ENCODE measurements at regions not wholly inside any gene's neighbourhood (a gene's known extent, or its start where the extent isn't known, plus 50 kb on each side); places are given as distances from the start of the nearest gene placed in this dataset.

GRCh38 chr6:148193063-148193680 is 149.5 kb upstream of the SASH1 start:
- H3K9ac ChIP-seq (ENCODE audit: low read length) = no peak overlapping the region
- FAIRE-seq (no peak), DNase-seq (ENCODE audit: low read depth) (peak; percentile 78)
- Mint-ChIP-seq H3K4me1 (ENCODE audit: low read depth, unreplicated experiment) (peaks cover 11% of the 10 kb centered on the region), H3K4me3 (ENCODE audit: unreplicated experiment) (no peak overlapping the region), H3K27ac (ENCODE audit: unreplicated experiment) (no peak overlapping the region), H3K36me3 (ENCODE audit: low read depth, unreplicated experiment) (no peaks in the 10 kb centered on the region), H3K9me3 (ENCODE audit: unreplicated experiment) (peaks cover 2% of the 10 kb centered on the region), H3K27me3 (ENCODE audit: low read depth, unreplicated experiment) (peaks cover 12% of the 10 kb centered on the region)
- no peaks in the 10 kb centered on the region for H4K20me1 ChIP-seq (ENCODE audit: insufficient read depth, low read length)
- no peaks in the 10 kb centered on the region for H3K4me1 ChIP-seq (ENCODE audit: insufficient read depth, low read length)
- no peak overlapping the region for H3K4me3 ChIP-seq (ENCODE audit: insufficient read depth, low read depth, low read length)
- H3K27ac ChIP-seq (ENCODE audit: low read depth, low read length) = peak overlapping the region; percentile 42
- no peaks in the 10 kb centered on the region for H3K27me3 ChIP-seq (ENCODE audit: insufficient read depth, low read length)
- H3K9me3 ChIP-seq (ENCODE audit: insufficient read depth, low read depth, low read length) = no peaks in the 10 kb centered on the region
- TF ChIP-seq EZH2 (IDR thresholded peaks at IDR 0.05; ENCODE audit: insufficient read depth, low read length) (no peak), CTCF (IDR thresholded peaks at IDR 0.05; ENCODE audit: insufficient read depth, low read depth, low read length) (no peak)
- no peaks in the 10 kb centered on the region for H3K36me3 ChIP-seq (ENCODE audit: insufficient read depth, low read length)
- H2AFZ ChIP-seq (ENCODE audit: low read depth, low read length) = no peak overlapping the region
- no peaks in the 10 kb centered on the region for H3K79me2 ChIP-seq (ENCODE audit: insufficient read depth, low read length)
- H3K4me2 ChIP-seq (ENCODE audit: low read length) = peak overlapping the region; percentile 63

GRCh38 chr6:148195511-148195910 is 147.1 kb upstream of the SASH1 start:
- Histone ChIP-seq H3K9ac (ENCODE audit: low read length) (no peak overlapping the region), H3K4me1 (ENCODE audit: insufficient read depth, low read length) (no peaks in the 10 kb centered on the region), H4K20me1 (ENCODE audit: insufficient read depth, low read length) (no peaks in the 10 kb centered on the region), H3K36me3 (ENCODE audit: insufficient read depth, low read length) (no peaks in the 10 kb centered on the region), H3K9me3 (ENCODE audit: insufficient read depth, low read depth, low read length) (no peaks in the 10 kb centered on the region), H3K27me3 (ENCODE audit: insufficient read depth, low read length) (no peaks in the 10 kb centered on the region), H3K27ac (ENCODE audit: low read depth, low read length) (no peak overlapping the region), H3K4me2 (ENCODE audit: low read length) (no peak overlapping the region), H2AFZ (ENCODE audit: low read depth, low read length) (no peak overlapping the region), H3K79me2 (ENCODE audit: insufficient read depth, low read length) (no peaks in the 10 kb centered on the region), H3K4me3 (ENCODE audit: insufficient read depth, low read depth, low read length) (no peak overlapping the region)
- Mint-ChIP-seq H3K4me1 (ENCODE audit: low read depth, unreplicated experiment) (peaks cover 11% of the 10 kb centered on the region), H3K27ac (ENCODE audit: unreplicated experiment) (no peak overlapping the region), H3K36me3 (ENCODE audit: low read depth, unreplicated experiment) (no peaks in the 10 kb centered on the region), H3K27me3 (ENCODE audit: low read depth, unreplicated experiment) (peaks cover 13% of the 10 kb centered on the region), H3K9me3 (ENCODE audit: unreplicated experiment) (peaks cover 5% of the 10 kb centered on the region), H3K4me3 (ENCODE audit: unreplicated experiment) (no peak overlapping the region)
- DNase-seq (ENCODE audit: low read depth) (no peak), FAIRE-seq (no peak)
- TF ChIP-seq EZH2 (IDR thresholded peaks at IDR 0.05; ENCODE audit: insufficient read depth, low read length) (no peak), CTCF (IDR thresholded peaks at IDR 0.05; ENCODE audit: insufficient read depth, low read depth, low read length) (no peak)

GRCh38 chr6:148199584-148199983 is 143.1 kb upstream of the SASH1 start:
- Histone ChIP-seq H3K4me3 (ENCODE audit: insufficient read depth, low read depth, low read length) (no peak overlapping the region), H3K79me2 (ENCODE audit: insufficient read depth, low read length) (no peaks in the 10 kb centered on the region), H3K27me3 (ENCODE audit: insufficient read depth, low read length) (no peaks in the 10 kb centered on the region), H4K20me1 (ENCODE audit: insufficient read depth, low read length) (no peaks in the 10 kb centered on the region), H3K36me3 (ENCODE audit: insufficient read depth, low read length) (no peaks in the 10 kb centered on the region), H3K4me2 (ENCODE audit: low read length) (no peak overlapping the region), H3K9ac (ENCODE audit: low read length) (no peak overlapping the region), H3K4me1 (ENCODE audit: insufficient read depth, low read length) (no peaks in the 10 kb centered on the region), H3K27ac (ENCODE audit: low read depth, low read length) (no peak overlapping the region), H3K9me3 (ENCODE audit: insufficient read depth, low read depth, low read length) (no peaks in the 10 kb centered on the region), H2AFZ (ENCODE audit: low read depth, low read length) (no peak overlapping the region)
- FAIRE-seq (no peak), DNase-seq (ENCODE audit: low read depth) (no peak)
- Mint-ChIP-seq H3K4me3 (ENCODE audit: unreplicated experiment) (no peak overlapping the region), H3K36me3 (ENCODE audit: low read depth, unreplicated experiment) (no peaks in the 10 kb centered on the region), H3K4me1 (ENCODE audit: low read depth, unreplicated experiment) (peaks cover 2% of the 10 kb centered on the region), H3K9me3 (ENCODE audit: unreplicated experiment) (peaks cover 5% of the 10 kb centered on the region), H3K27me3 (ENCODE audit: low read depth, unreplicated experiment) (peaks cover 17% of the 10 kb centered on the region), H3K27ac (ENCODE audit: unreplicated experiment) (no peak overlapping the region)
- TF ChIP-seq CTCF (IDR thresholded peaks at IDR 0.05; ENCODE audit: insufficient read depth, low read depth, low read length) = no peak
- TF ChIP-seq EZH2 (IDR thresholded peaks at IDR 0.05; ENCODE audit: insufficient read depth, low read length) = no peak

Data from astrocyte (in vitro differentiated cells and primary cell).